ENCODE measurements at regions not wholly inside any gene's neighbourhood (a gene's known extent, or its start where the extent isn't known, plus 50 kb on each side); places are given as distances from the start of the nearest gene placed in this dataset.

GRCh38 chr2:194698012-194698411 is 959.0 kb upstream of the SLC39A10 start:
- TF ChIP-seq CTCF (conservative IDR thresholded peaks at IDR 0.05; ENCODE audit: low read depth, low read length) (no peak), EZH2phosphoT487 (IDR thresholded peaks at IDR 0.05; ENCODE audit: borderline replicate concordance, low read length) (no peak), EZH2 (IDR thresholded peaks at IDR 0.05; ENCODE audit: low read length, unreplicated experiment) (no peak)
